ENCODE measurements at regions not wholly inside any gene's neighbourhood (a gene's known extent, or its start where the extent isn't known, plus 50 kb on each side); places are given as distances from the start of the nearest gene placed in this dataset.

DNA sequence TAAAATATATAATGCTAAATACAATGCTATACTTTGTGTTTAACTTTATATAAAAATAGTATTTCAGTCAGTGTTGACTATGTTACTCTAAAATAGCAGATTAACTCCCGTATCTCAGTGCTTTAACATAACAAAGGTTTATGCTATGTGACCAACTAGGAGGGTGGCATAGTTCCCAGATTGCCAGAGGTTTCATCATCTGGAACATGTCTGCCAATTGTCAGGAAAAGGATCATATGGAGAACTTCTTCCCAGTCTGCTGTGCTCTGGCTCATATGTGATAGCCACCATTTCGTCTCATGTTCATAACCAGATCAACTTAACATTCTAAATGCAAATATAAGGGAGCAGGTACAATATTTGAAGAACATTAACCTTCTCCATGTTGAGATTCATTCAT lies 720.2 kb downstream of the MCTP2 start:
- TF ChIP-seq POLR2AphosphoS5 (IDR thresholded peaks at IDR 0.05; ENCODE audit: low read depth, low read length) (no peak), TAF1 (IDR thresholded peaks at IDR 0.05; ENCODE audit: borderline replicate concordance, insufficient read depth, low read length) (no peak)

Measured in PFSK-1 (cell line).